WERI-Rb-1 (cell line): ENCODE measurements at regions not wholly inside any gene's neighbourhood (a gene's known extent, or its start where the extent isn't known, plus 50 kb on each side); places are given as distances from the start of the nearest gene placed in this dataset.
"Not testable (repeated sequence)": the region's sequence is repeated elsewhere in the genome, so short reads cannot be mapped to it uniquely, and the experiment has no call there.

Source experiments
- DNase-seq: peaks from one replicate; pipeline ENCODE4 v3.0.0-alpha.2; 2020
- H3K27ac ChIP-seq: fragments of 250-450 bp; sonication (Bioruptor Pico); 2 replicates; pipeline ENCODE4 v1.5.1; 2020; ENCODE audit warnings: mild to moderate bottlenecking, moderate library complexity
- H3K27me3 ChIP-seq: fragments of 250-450 bp; sonication (Bioruptor Pico); 2 replicates; pipeline ENCODE4 v1.5.1; 2021; ENCODE audit warnings: mild to moderate bottlenecking, low read depth, moderate library complexity; ENCODE audit not compliant: insufficient read depth, severe bottlenecking
- H3K36me3 ChIP-seq: fragments of 250-450 bp; sonication (Bioruptor Pico); 2 replicates; pipeline ENCODE4 v1.5.1; 2020; ENCODE audit warnings: mild to moderate bottlenecking, moderate library complexity
- H3K4me3 ChIP-seq: 2 replicates; pipeline ENCODE4 v1.5.1; 2011; ENCODE audit warnings: low read depth, mild to moderate bottlenecking, control low read depth, low read length
- H3K9me3 ChIP-seq: fragments of 250-450 bp; sonication (Bioruptor Pico); 2 replicates; pipeline ENCODE4 v1.5.1; 2021; ENCODE audit warnings: mild to moderate bottlenecking, moderate library complexity; ENCODE audit not compliant: severe bottlenecking
- TF ChIP-seq, protein P1 (sequence below): IDR thresholded peaks from 2 replicates; pipeline ENCODE4 v1.5.1; 2011; ENCODE audit warnings: low read depth, mild to moderate bottlenecking, control low read depth, inconsistent platforms, low read length

GRCh38 chr5:92629574-92629973 is 951.4 kb downstream of the NR2F1-AS1 start:
- no peak overlapping the region for H3K4me3 ChIP-seq
- no peak for DNase-seq
- no peak overlapping the region for H3K27ac ChIP-seq
- TF ChIP-seq, protein P1, sequence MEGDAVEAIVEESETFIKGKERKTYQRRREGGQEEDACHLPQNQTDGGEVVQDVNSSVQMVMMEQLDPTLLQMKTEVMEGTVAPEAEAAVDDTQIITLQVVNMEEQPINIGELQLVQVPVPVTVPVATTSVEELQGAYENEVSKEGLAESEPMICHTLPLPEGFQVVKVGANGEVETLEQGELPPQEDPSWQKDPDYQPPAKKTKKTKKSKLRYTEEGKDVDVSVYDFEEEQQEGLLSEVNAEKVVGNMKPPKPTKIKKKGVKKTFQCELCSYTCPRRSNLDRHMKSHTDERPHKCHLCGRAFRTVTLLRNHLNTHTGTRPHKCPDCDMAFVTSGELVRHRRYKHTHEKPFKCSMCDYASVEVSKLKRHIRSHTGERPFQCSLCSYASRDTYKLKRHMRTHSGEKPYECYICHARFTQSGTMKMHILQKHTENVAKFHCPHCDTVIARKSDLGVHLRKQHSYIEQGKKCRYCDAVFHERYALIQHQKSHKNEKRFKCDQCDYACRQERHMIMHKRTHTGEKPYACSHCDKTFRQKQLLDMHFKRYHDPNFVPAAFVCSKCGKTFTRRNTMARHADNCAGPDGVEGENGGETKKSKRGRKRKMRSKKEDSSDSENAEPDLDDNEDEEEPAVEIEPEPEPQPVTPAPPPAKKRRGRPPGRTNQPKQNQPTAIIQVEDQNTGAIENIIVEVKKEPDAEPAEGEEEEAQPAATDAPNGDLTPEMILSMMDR = no peak
- no peaks in the 10 kb centered on the region for H3K9me3 ChIP-seq
- no peaks in the 10 kb centered on the region for H3K36me3 ChIP-seq
- H3K27me3 ChIP-seq = no peaks in the 10 kb centered on the region

GRCh38 chr5:92629000-92629399 is 952.0 kb downstream of the NR2F1-AS1 start:
- no peaks in the 10 kb centered on the region for H3K9me3 ChIP-seq
- DNase-seq = no peak
- H3K27me3 ChIP-seq = no peaks in the 10 kb centered on the region
- TF ChIP-seq, protein P1 = no peak
- no peaks in the 10 kb centered on the region for H3K36me3 ChIP-seq
- H3K27ac ChIP-seq = no peak overlapping the region
- no peak overlapping the region for H3K4me3 ChIP-seq

GRCh38 chr5:92627186-92627585 is 953.8 kb downstream of the NR2F1-AS1 start:
- Histone ChIP-seq H3K27me3 (no peaks in the 10 kb centered on the region), H3K36me3 (no peaks in the 10 kb centered on the region), H3K4me3 (no peak overlapping the region), H3K9me3 (no peaks in the 10 kb centered on the region), H3K27ac (no peak overlapping the region)
- DNase-seq = no peak
- TF ChIP-seq, protein P1 = no peak

- Histone ChIP-seq H3K27me3 (no peaks in the 10 kb centered on the region), H3K27ac (no peak overlapping the region), H3K9me3 (no peaks in the 10 kb centered on the region), H3K4me3 (no peak overlapping the region), H3K36me3 (no peaks in the 10 kb centered on the region)
- no peak for DNase-seq
- TF ChIP-seq, protein P1 = no peak
Observed at GRCh38 chr5:92616085-92616484, 964.9 kb downstream of the NR2F1-AS1 start.

GRCh38 chr5:92613546-92613945 is 967.5 kb downstream of the NR2F1-AS1 start:
- DNase-seq = no peak
- TF ChIP-seq, protein P1 = no peak
- no peak overlapping the region for H3K4me3 ChIP-seq

DNA sequence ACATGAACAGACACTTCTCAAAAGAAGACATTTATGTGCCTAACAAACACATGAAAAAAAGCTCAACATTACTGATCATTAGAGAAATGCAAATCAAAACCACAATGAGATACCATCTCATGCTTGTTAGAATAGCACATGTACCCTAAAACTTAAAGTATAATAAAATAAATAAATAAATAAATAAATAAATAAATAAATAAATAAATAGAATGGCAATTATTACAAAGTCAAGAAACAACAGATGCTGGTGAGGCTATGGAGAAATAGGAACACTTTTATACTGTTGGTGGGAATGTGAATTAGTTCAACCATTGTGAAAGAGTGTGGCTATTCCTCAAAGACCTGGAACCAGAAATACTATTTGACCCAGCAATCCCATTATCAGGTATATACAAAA is 970.6 kb downstream of the NR2F1-AS1 start:
- not testable (repeated sequence) for DNase-seq, H3K27me3 ChIP-seq, H3K9me3 ChIP-seq, H3K4me3 ChIP-seq, H3K27ac ChIP-seq, H3K36me3 ChIP-seq

More at GRCh38 chr5:92613546-92613945, 967.5 kb downstream of the NR2F1-AS1 start:
- no peaks in the 10 kb centered on the region for H3K27me3 ChIP-seq
- H3K36me3 ChIP-seq = no peaks in the 10 kb centered on the region
- no peak overlapping the region for H3K27ac ChIP-seq
- H3K9me3 ChIP-seq = no peaks in the 10 kb centered on the region
